Right atrium auricular region (tissue), 2 donors: ENCODE measurements at regions not wholly inside any gene's neighbourhood (a gene's known extent, or its start where the extent isn't known, plus 50 kb on each side); places are given as distances from the start of the nearest gene placed in this dataset.
"Not testable (repeated sequence)": the region's sequence is repeated elsewhere in the genome, so short reads cannot be mapped to it uniquely, and the experiment has no call there.

Experiments used
- DNase-seq: peaks from one replicate; pipeline ENCODE4 v3.0.0-alpha.2; 2019; ENCODE audit warnings: low spot score
- H3K27ac ChIP-seq, 2 donors: fragments of 200-600 bp; sonication (generic); 1 replicate in 1 of 2; 2 replicates in 1 of 2; pipeline ENCODE4 v1.5.1; 2016 to 2019
- H3K27me3 ChIP-seq, 2 donors: fragments of 200-600 bp; sonication (generic); one replicate each; pipeline versions ENCODE4 v1.5.1 to v1.6.0; 2017 to 2019
- H3K36me3 ChIP-seq: fragments of 200-600 bp; sonication (generic); one replicate; pipeline ENCODE4 v1.5.1; 2016
- H3K4me1 ChIP-seq, 2 donors: fragments of 200-600 bp; sonication (generic); one replicate each; pipeline versions ENCODE4 v1.5.1 to v1.6.0; 2017 to 2019
- H3K4me3 ChIP-seq, 2 donors: fragments of 200-600 bp; sonication (generic); 1 replicate in 1 of 2; 2 replicates in 1 of 2; pipeline ENCODE4 v1.5.1; 2017 to 2019; ENCODE audit warnings: mild to moderate bottlenecking in 1 of 2, moderate library complexity in 1 of 2
- H3K9me3 ChIP-seq, 2 donors: fragments of 200-600 bp; sonication (generic); one replicate each; pipeline ENCODE4 v1.5.1; 2019
- CTCF ChIP-seq, 2 donors: fragments of 200-600 bp; sonication (generic); IDR thresholded peaks; one replicate each; pipeline ENCODE4 v1.5.1; 2019; ENCODE audit warnings: antibody characterized with exemption in 2 of 2

- H3K27ac ChIP-seq: no peak overlapping the region
- no peaks in the 10 kb centered on the region for H3K27me3 ChIP-seq
- DNase-seq: no peak
These were observed 361.1 kb upstream of the IGFBP3 start for GRCh38 chr7:46282155-46282554.

GRCh38 chr7:46281071-46281470 lies 360.0 kb upstream of the IGFBP3 start:
- H3K4me1 ChIP-seq: no peaks in the 10 kb centered on the region
- no peak overlapping the region for H3K4me3 ChIP-seq
- DNase-seq: no peak

More at GRCh38 chr7:46282155-46282554, 361.1 kb upstream of the IGFBP3 start:
- no peaks in the 10 kb centered on the region for H3K36me3 ChIP-seq
- H3K9me3 ChIP-seq: no peaks in the 10 kb centered on the region
- H3K4me3 ChIP-seq: no peak overlapping the region
- H3K4me1 ChIP-seq: no peaks in the 10 kb centered on the region
- TF ChIP-seq CTCF (IDR thresholded peaks at IDR 0.05): no peak

GRCh38 chr7:46279290-46279689 lies 358.2 kb upstream of the IGFBP3 start:
- H3K36me3 ChIP-seq: no peaks in the 10 kb centered on the region
- DNase-seq: no peak

More at GRCh38 chr7:46281071-46281470, 360.0 kb upstream of the IGFBP3 start:
- no peak overlapping the region for H3K27ac ChIP-seq
- H3K27me3 ChIP-seq: no peaks in the 10 kb centered on the region
- H3K36me3 ChIP-seq: no peaks in the 10 kb centered on the region
- no peak for TF ChIP-seq CTCF (IDR thresholded peaks at IDR 0.05)
- H3K9me3 ChIP-seq: no peaks in the 10 kb centered on the region

GRCh38 chr7:46264646-46265045 lies 343.6 kb upstream of the IGFBP3 start:
- no peaks in the 10 kb centered on the region for H3K4me1 ChIP-seq
- DNase-seq: no peak
- no peak for TF ChIP-seq CTCF (IDR thresholded peaks at IDR 0.05)
- no peak overlapping the region for H3K4me3 ChIP-seq
- no peaks in the 10 kb centered on the region for H3K27me3 ChIP-seq
- no peak overlapping the region for H3K27ac ChIP-seq
- H3K36me3 ChIP-seq: no peaks in the 10 kb centered on the region
- peaks cover 0 to 21% of the 10 kb centered on the region in 2 donors for H3K9me3 ChIP-seq

More at GRCh38 chr7:46279290-46279689, 358.2 kb upstream of the IGFBP3 start:
- H3K4me3 ChIP-seq: no peak overlapping the region
- no peaks in the 10 kb centered on the region for H3K9me3 ChIP-seq
- no peak for TF ChIP-seq CTCF (IDR thresholded peaks at IDR 0.05)
- H3K4me1 ChIP-seq: no peaks in the 10 kb centered on the region
- H3K27me3 ChIP-seq: no peaks in the 10 kb centered on the region
- H3K27ac ChIP-seq: no peak overlapping the region

GRCh38 chr7:46261638-46262037 lies 340.6 kb upstream of the IGFBP3 start:
- not testable (repeated sequence) for H3K36me3 ChIP-seq, DNase-seq, H3K4me1 ChIP-seq, H3K27me3 ChIP-seq, H3K27ac ChIP-seq, H3K4me3 ChIP-seq
- H3K9me3 ChIP-seq: peaks cover 0 to 21% of the 10 kb centered on the region in 2 donors

GRCh38 chr7:46259947-46260346 lies 338.9 kb upstream of the IGFBP3 start:
- Histone ChIP-seq H3K4me1 (no peaks in the 10 kb centered on the region), H3K4me3 (no peak overlapping the region), H3K27ac (no peak overlapping the region), H3K36me3 (no peaks in the 10 kb centered on the region), H3K27me3 (no peaks in the 10 kb centered on the region), H3K9me3 (peaks cover 0 to 21% of the 10 kb centered on the region in 2 donors)
- TF ChIP-seq CTCF (IDR thresholded peaks at IDR 0.05): no peak
- DNase-seq: no peak
